CD4-positive, CD25-positive, alpha-beta regulatory T cell (primary cell): ENCODE measurements at regions not wholly inside any gene's neighbourhood (a gene's known extent, or its start where the extent isn't known, plus 50 kb on each side); places are given as distances from the start of the nearest gene placed in this dataset.

ENCODE experiments used
- ATAC-seq, 2 donors: fragments of 150-1000 bp; cut with Tn5 transposase; one replicate each; pipeline ENCODE4 v1.10.0; 2021; ENCODE audit warnings: low read depth in 2 of 2, moderate number of reproducible peaks in 2 of 2, moderate library complexity in 1 of 2
- DNase-seq, 3 donors: peaks; one replicate each; pipeline versions ENCODE4 v3.0.0 to v3.0.0-alpha.2; 2012 to 2022; ENCODE audit warnings: mixed read lengths in 1 of 3
- H3K27ac ChIP-seq: one replicate; pipeline ENCODE4 v1.7.0; 2013; ENCODE audit warnings: mild to moderate bottlenecking, low read length; ENCODE audit not compliant: insufficient read depth, poor library complexity, severe bottlenecking
- H3K27me3 ChIP-seq: one replicate; pipeline ENCODE4 v1.7.0; 2013; ENCODE audit warnings: low read length; ENCODE audit not compliant: control insufficient read depth, insufficient read depth
- H3K36me3 ChIP-seq: one replicate; pipeline ENCODE4 v1.7.0; 2013; ENCODE audit warnings: mild to moderate bottlenecking, low read length, moderate library complexity; ENCODE audit not compliant: control insufficient read depth, insufficient read depth
- H3K4me1 ChIP-seq: 2 replicates; pipeline ENCODE4 v1.7.0; 2013; ENCODE audit warnings: mild to moderate bottlenecking, low read length; ENCODE audit not compliant: insufficient read depth, control insufficient read depth, poor library complexity, severe bottlenecking
- H3K4me3 ChIP-seq: one replicate; pipeline ENCODE4 v1.7.0; 2013; ENCODE audit warnings: low read depth, mild to moderate bottlenecking, low read length, moderate library complexity
- H3K9me3 ChIP-seq, 2 experiments: 1 replicate in 1 of 2; 2 replicates in 1 of 2; pipeline ENCODE4 v1.7.0; 2013; ENCODE audit warnings: low read length in 2 of 2, mild to moderate bottlenecking in 1 of 2, moderate library complexity in 1 of 2; ENCODE audit not compliant: control insufficient read depth in 2 of 2
- H3K27ac Mint-ChIP-seq, 3 donors: one replicate each; pipeline ENCODE4 v1.8.0; 2020 to 2022; ENCODE audit warnings: mild to moderate bottlenecking in 3 of 3, mixed read lengths in 3 of 3, moderate library complexity in 2 of 3
- H3K27me3 Mint-ChIP-seq: one replicate; pipeline ENCODE4 v1.8.0; 2022; ENCODE audit warnings: mild to moderate bottlenecking, mixed read lengths
- H3K36me3 Mint-ChIP-seq: one replicate; pipeline ENCODE4 v1.8.0; 2020; ENCODE audit warnings: mixed read lengths
- H3K4me1 Mint-ChIP-seq, 4 donors: one replicate each; pipeline ENCODE4 v1.8.0; 2020 to 2022; ENCODE audit warnings: mixed read lengths in 4 of 4, mild to moderate bottlenecking in 1 of 4
- H3K4me3 Mint-ChIP-seq, 4 donors: one replicate each; pipeline ENCODE4 v1.8.0; 2020 to 2022; ENCODE audit warnings: mild to moderate bottlenecking in 4 of 4, mixed read lengths in 4 of 4, moderate library complexity in 3 of 4
- H3K9me3 Mint-ChIP-seq, 7 donors: one replicate each; pipeline ENCODE4 v1.8.0; 2020 to 2022; ENCODE audit warnings: mixed read lengths in 7 of 7, mild to moderate bottlenecking in 3 of 7, moderate library complexity in 2 of 7

DNA sequence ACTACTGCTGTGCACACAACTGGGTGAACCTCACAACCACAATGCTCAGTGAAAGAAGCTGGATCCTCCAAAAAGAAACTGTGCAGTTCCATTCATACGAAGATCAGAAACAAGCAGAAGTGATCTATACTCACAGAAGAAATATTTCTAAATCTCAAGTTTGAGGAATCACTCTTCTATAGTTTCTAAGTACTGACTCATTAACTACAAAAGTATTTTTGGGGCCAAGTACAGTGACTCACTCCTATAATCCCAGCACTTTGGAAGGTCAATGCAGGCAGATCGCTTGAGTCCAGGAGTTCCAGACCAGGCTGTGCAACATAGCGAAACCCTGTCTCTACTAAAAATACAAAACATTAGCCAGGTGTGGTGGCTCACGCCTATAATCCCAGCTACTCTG is 51.3 kb upstream of the RELL1 start:
- peaks cover 30% of the 10 kb centered on the region for H3K27me3 Mint-ChIP-seq
- no peak for ATAC-seq
- H3K27ac Mint-ChIP-seq = no peak overlapping the region
- DNase-seq = no peak
- H3K36me3 ChIP-seq = no peaks in the 10 kb centered on the region
- no peaks in the 10 kb centered on the region for H3K36me3 Mint-ChIP-seq
- H3K4me1 Mint-ChIP-seq = no peaks in the 10 kb centered on the region
- no peak overlapping the region for H3K4me3 ChIP-seq
- H3K27ac ChIP-seq = no peak overlapping the region
- H3K27me3 ChIP-seq = peaks cover 4% of the 10 kb centered on the region
- H3K4me3 Mint-ChIP-seq = no peak overlapping the region
- no peaks in the 10 kb centered on the region for H3K9me3 ChIP-seq
- peaks cover 0 to 2% (median 0%) of the 10 kb centered on the region in 7 donors for H3K9me3 Mint-ChIP-seq
- no peaks in the 10 kb centered on the region for H3K4me1 ChIP-seq
